Superior temporal gyrus (tissue), 1 donor: ENCODE measurements at regions not wholly inside any gene's neighbourhood (a gene's known extent, or its start where the extent isn't known, plus 50 kb on each side); places are given as distances from the start of the nearest gene placed in this dataset.
"Not testable (repeated sequence)": the region's sequence is repeated elsewhere in the genome, so short reads cannot be mapped to it uniquely, and the experiment has no call there.

Experiments
- DNase-seq: peaks from one replicate; pipeline ENCODE4 v3.0.0-alpha.2; 2016; ENCODE audit errors: extremely low spot score

DNA sequence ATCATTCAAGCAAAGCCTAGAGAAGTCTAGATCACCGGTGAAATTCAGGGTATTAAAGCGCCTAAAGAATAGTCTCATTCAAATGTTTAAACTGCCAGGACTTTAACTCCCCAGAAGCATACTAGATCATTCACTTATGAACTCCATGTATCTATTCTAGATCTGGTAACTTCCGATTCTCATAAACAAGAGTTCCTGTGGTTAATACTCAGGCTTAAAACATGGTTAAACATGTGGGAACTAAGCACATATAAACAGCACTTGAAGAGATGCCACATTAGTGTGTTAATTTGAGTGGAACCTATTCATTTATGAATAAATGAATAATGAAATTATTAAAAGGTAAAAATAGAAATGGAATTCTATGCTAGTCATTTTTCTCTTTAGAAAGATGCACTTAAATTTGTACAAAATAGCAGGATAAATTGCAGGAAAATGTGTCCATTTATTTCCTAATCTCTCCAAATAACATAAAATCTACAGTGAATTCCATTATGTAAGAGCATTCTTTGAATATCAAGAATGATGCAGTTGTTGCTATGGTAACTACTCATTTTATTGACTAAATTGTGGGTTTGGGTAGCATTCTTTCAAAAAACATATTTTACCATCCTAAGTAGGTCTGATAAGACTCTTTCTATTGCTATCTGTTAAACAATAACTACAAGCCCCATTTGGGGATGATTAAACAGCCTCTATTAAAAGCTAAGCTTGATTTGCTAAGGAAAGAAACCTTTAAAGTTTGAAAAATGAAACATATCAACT, 147.6 kb upstream of the TMEM168 start:
- DNase-seq: peak; percentile 30

DNA sequence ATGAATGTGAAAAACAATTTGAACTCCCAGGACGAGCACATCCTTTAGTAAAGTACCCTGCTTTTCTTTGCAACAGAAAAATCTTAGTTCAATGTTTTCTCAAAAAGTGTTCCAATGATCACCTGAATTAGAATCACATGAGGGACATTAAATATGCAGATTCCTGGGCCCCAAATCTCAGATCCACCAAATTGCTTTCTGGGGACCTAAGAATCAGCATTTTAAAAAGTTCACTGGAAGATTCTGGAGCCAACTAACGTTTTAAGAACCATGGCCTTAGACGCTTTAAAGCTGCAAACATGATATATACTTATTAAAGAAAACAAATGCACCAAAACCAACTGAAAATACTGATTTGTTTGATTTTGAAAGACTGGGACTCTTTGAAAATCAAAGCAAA, 143.4 kb upstream of the TMEM168 start:
- no peak for DNase-seq

DNA sequence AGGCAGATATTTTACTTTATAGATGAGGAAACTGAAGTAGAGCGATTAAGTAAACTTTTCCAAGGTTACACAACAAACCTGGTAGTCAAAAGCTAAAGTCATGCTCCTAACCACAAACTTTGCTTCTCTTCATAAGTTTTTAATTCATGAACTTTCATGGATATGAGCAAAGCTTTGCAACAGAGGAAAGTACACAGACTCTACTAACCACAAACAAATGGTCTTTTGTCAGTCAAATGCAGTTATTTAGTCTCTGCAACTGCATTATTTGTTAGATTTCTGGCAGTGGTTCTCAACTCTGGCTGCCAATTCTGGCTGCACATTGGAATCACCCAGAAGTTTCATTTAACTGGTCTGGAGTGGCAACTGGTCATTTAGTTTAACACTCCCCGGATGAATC, 140.6 kb upstream of the TMEM168 start:
- peak; percentile 85 for DNase-seq

DNA sequence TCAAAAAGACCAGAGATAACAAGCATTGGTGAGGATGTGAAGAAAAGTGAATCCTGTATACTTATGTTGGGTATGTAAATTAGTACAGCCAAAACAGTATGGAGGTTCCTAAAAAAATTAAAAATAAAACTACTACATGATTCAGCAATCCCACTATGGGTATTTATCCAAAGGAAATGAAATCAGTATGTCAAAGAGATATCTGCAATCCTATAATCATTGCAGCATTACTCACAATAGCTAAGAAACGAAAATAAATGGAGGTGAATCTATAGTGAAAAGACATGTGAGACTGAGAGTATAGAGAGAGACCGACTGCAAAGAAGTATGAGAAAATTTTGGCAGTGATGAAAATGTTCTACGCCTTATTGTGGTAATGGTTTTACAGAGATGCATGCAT, 139.2 kb upstream of the TMEM168 start:
- DNase-seq: no peak

DNA sequence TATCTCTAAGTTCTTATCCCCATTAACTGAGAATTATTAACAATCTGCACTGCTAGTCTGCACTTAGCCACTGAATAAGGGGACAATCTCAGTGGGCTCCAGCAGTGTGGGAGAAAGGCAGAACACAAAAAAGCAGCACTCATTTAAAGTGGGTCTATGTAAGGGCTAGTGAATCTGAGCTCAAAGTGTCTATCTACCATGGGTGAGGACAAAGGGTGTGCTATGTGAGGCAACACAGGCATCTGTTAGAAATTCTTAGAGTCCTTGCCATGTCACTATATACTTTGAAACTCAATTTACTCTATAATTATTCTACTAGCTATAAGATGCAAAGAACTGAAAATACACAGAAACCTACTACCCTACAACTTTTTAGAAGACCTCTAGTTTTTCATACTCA, 135.8 kb upstream of the TMEM168 start:
- no peak for DNase-seq

DNA sequence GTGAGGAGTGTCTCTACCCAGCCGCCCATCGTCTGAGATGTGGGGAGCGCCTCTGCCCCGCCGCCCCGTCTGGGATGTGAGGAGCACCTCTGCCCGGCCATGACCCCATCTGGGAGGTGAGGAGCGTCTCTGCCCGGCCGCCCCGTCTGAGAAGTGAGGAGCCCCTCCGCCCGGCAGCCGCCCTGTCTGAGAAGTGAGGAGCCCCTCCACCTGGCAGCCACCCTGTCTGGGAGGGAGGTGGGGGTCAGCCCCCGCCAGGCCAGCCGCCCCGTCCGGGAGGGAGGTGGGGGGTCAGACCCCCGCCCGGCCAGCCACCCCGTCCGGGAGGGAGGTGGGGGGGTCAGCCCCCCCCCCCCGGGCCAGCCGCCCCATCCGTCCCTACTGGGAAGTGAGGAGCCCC, 132.4 kb upstream of the TMEM168 start:
- DNase-seq: not testable (repeated sequence)

DNA sequence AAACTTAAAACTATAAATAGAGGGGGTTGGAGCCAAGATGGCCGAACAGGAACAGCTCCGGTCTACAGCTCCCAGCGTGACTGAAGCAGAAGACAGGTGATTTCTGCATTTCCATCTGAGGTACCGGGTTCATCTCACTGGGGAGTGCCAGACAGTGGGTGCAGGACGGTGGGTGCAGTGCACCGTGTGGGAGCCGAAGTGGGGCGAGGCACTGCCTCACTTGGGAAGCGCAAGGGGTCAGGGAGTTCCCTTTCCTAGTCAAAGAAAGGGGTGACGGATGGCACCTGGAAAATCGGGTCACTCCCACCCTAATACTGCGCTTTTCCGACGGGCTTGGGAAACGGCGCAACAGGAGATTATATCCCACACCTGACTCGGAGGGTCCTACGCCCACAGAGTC, 126.2 kb upstream of the TMEM168 start:
- not testable (repeated sequence) for DNase-seq

DNA sequence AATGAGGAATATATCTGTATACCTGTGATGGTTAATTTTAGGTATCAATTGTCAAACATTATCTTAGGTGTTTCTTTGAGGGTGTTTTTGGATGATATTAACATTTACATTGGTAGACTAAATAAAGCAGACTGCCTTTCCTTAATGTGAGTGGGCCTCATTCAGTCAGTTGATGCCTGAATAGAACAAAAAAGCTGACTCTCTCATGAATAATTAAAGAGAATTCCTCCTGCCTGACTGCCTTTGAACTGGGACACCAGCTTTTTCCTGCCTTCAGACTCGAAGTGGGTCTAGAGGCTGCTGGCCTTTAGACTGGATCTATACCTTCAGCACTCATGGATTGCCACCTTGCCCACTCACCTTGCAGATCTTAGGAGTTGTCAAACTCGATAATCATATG, 117.9 kb upstream of the TMEM168 start:
- no peak for DNase-seq

DNA sequence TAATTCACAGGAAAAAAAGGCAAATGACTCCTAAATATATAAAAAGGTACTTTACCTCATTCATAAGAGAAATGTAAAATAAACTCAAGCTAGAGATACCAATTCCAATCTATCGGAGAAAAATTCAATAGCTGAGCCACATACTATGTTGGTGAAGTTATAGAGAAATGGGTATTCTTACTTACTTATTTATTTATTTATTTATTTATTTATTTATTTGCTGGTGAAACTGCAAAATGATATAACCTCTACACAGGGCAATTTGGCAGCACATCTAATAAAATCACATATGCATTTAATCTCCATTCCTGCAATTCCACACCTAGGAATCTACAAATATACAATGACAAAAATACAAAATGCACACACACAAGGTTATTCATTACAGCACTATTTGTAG, 117.5 kb upstream of the TMEM168 start:
- no peak for DNase-seq

DNA sequence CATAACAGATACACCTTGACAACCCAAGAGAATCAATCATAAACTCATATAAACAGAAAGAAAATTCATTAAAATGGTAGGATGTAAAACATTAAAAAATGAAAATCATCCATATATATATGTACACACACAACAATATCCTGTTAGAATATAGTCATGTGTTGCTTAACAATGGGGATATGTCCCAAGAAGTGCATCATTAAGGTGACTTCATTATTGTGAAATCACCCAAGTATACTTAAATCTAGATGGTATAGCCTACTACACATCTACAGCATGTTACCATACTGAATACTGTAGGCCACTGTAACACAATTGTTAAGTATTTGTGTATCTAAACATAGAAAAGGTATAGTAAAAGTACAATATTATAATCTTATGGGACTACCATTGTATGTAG, 115.8 kb upstream of the TMEM168 start:
- DNase-seq: no peak

DNA sequence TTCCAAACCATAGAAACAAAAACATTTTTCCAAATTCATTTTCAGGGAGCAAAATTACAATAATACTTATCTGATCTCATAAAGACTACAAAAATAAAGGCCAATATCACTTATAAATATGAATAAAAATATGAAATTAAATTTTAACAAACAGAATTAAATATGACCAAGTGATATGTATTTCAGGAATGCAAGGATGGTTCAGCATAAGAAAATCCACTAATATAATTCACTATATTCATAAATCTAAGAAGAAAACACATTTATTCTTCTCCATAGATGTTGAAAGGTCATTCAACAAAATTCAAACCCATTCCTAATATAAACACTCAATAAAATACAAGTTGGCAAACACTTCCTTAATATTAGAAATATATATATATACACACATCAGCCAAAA, 115.2 kb upstream of the TMEM168 start:
- no peak for DNase-seq

DNA sequence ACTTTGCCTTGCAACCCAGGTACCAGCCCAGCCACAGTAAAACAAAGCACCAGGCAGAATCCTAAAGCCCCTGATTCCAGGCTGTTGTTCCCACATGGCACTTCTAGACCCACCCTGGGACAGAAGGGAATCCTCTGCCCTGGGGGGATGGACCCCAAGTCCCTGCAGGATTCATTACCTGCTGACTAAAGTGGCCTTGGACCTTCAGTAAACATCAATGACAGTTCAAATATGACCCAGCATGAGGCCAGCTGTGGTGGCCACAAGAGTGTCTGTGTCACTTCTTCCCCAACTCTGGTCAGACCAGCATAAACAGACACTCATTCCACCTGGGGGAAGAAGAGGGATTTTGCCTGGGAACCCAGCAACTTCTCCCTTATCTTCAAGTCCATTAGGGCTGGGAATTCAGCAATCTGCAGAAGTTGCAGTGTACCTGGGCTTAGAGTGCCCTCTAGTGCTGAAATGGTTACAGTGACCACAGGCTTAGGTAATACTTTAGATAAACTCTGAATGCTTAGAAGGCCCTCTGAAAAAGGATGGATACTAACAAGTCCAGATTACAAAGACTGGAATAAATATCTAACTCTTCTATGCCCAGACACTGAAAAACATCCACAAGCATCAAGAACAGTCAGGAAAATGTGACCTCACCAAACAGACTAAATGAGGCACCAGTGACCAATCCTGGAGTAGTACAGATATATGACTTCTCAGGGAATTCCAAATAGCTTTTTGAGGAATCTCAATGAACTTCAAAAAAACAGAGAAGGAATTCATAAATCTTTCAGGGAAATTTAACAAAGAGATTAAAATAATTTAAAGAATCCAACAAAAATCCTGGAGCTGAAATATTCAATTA, 108.5 kb upstream of the TMEM168 start:
- DNase-seq: no peak

DNA sequence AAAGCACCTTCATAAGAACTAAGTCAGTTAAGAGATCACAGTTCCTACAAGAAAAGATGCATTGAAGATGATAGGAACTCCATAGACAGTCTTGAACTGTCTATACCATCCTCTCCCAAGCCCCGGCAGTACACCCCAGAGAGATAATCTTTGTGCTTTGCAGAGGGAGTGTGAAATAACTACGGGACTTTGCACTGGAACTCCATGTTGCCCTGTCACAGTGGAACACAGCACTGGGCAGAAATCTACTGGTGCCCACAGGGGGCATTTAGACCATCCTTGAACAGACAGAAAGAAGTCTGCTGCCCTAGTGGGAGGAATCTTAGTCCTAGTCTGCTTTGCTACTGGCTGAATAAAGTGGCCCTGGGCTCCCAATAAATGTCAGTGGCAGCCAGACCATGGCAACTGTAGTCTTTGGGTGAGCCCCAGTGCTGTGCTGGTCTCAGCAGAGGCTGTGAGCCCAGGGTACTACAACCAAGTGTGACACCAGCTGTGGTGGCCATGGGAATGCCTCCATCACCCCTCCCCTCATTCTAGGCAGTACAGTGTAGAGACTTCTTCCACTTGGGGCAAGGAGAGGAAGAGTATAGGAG, 107.7 kb upstream of the TMEM168 start:
- DNase-seq: no peak

DNA sequence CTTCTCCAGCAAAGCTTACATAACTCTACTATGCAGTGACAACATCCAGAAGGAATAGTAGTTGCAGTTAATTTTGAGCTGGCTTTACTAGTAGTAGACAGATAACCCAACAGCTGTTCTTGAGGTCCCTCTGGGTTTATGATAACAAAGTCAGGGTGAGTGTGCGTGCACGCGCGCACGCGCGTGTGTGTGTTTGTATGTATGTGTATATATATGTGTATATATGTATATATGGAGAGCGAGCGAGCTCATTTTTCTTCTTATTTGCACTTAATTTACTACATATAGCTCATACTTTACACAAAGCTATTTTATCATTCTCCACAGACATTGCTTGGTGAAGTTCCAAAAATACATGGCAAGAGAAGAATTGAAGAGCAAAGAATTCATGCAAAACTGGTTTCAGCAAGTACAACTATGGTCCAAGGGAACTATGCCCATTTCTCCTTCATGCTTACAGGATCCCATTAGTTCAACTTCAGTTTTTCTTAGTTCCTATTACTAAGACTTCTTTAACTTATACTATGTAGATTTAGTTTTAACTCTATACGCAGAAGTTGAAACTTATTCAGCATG, 105.9 kb upstream of the TMEM168 start:
- no peak for DNase-seq

DNA sequence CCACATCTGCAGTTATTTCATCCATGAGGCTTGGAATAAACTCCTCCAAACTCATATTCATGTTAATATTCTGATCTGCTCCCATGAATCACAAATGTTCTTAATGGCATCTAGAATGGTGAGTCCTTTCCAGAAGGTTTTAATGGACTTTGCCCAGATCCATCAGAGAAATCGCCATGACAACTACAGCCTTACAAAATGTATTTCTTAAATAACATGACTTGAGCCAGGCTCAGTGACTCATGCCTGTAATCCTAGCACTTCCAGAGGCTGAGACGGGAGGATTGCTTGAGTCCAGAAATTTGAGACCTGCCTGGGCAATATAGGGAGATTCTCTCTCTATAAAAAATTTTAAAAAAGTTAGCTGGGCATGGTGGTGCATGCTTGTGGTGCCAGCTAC, 102.1 kb upstream of the TMEM168 start:
- no peak for DNase-seq

DNA sequence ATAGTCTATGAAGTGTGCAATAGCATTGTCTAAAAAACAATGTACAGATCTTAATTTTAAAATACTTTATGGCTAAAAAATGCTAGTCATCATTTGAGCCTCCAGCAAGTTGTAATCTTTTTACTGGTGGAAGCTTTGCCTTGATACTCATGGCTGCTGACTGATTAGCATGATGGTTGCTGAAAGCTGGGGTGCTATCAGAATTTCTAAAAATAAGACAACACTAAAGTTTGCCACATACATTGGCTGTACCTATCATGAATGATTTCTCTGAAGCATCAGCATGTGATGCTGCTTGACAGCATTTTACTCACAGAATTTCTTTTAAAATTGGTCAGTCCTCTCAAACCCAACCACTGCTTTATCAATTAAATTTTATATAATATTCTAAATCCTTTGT, 101.5 kb upstream of the TMEM168 start:
- no peak for DNase-seq

DNA sequence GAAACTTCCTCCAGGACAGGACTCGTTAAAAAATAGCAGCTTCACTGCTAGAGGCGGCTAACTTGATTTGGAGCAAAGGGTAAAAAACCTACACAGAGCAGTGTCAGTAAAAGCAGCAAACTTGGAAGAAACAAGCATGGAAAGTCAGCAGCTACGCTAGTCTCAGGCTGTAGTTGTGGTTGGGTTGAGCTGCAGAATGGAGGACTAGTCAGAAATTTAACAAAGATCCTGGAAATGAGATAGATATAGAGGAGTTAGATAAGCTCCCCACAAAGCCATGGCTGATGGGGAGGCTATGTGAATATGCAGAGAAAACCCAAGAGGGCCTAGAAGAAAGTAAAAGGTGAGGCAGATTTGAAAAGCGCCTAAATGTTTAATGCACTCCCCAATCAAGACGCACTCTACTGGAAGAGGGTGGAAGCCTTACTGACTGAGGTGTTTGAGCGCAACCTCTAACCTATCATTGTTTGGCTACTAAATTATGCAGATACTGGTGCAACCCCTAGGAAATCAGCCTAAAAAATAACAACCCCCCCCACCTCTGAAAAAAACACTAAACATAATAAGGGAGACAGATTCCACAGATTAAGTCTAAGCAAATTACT, 99.7 kb upstream of the TMEM168 start:
- no peak for DNase-seq

DNA sequence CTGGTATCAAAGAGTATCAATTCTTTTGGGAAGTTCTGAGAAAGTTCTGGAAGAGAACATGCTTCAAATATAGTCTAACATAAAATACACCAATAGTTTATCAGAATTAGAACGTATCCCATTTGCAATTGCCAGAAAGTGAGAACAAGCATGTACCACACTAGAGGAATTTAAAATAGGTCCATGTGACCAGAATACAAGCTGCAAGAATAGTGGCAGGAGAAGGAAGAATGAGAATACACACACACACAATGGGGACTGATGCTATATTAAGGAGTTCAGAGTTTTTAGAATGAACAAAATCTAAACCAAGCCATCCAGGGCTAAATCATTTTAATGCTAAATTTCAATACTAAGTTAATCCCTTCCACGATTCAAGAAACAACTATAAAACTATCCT, 99.1 kb upstream of the TMEM168 start:
- no peak for DNase-seq

DNA sequence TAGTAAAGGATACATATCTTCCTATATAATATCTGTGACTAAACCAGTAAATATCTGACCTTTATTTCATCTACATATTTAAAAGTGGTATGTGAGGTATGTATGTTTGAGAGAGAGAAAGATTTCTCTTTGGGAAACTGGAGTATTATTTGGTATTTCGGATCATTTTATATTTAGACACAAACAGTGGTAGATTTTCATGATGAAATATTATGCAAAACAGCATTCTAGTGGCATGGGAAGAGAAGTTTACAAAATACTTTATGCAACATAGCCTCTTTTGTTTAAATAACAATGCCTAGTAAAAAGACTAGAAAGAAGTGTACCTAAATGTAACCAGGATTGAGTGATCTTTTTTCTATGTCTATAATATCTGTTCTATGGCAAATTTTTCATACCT, 98.6 kb upstream of the TMEM168 start:
- DNase-seq: no peak

DNA sequence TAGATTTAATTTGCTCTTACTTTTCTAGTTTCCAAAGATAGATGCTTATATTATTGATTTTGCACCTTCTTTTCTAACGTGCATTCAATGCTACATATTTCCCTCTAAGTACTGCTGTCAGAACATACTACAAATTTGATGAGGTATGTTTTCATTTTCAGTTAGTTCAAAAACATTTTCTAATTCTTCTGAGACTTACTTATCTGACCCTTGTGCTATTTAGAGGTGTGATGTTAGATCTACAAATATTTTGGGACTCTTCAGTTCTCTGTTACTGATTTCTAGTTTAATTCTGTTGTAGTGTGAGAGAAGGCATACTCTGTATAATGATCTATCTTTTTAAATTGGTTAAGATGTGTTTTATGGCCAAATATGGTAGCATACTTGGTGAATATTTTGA, 97.8 kb upstream of the TMEM168 start:
- DNase-seq: no peak

DNA sequence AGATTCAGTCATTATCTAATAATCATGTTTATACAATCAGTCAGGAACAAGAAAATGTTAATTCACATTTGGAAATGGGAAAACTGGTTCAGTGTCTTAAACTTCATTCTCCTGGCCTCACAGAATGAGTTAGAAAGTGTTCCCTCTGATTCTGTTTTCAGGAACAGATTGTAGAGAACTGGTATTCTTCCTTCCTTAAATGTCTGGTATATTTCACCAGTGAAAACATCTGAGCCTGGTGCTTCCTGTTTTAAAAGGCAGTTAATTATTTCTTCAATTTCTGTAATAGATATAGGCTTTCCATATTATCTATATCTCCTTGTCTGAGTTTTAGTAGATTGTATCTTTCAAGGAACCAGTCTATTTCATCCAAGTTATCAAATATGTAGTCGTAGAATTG, 97.1 kb upstream of the TMEM168 start:
- no peak for DNase-seq

DNA sequence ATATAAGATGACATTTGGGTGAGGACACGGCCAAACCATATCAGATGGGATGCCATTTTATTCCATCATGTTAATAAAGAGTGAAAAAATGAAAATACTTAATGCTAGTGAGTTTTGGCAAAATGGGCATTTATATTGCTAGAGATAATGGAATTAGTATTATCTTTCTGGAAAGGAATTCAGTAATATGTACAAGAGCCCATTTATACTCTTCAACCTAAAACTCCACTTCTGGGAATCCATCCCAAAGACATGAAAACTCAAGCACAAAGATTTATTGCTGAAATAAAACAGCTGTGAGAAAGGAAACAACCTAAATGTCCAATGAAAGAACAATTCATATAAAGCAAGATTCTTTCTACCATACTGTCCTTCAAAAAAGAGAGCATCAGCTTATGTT, 96.0 kb upstream of the TMEM168 start:
- no peak for DNase-seq
